ENCODE measurements at regions not wholly inside any gene's neighbourhood (a gene's known extent, or its start where the extent isn't known, plus 50 kb on each side); places are given as distances from the start of the nearest gene placed in this dataset.

GRCh38 chr13:74751739-74752138, 617.5 kb upstream of the KLF12 start:
- DNase-seq (peak in 2 of 3 donors; percentile 12 to 45), ATAC-seq (ENCODE audit: insufficient read depth, low FRiP score) (no peak)
- H3K36me3 ChIP-seq (ENCODE audit: control insufficient read depth in 4 of 4, insufficient read depth in 4 of 4, low read length in 4 of 4), result no peaks in the 10 kb centered on the region
- peaks cover 0 to 6% (median 0%) of the 10 kb centered on the region in 5 donors for H3K4me1 ChIP-seq (ENCODE audit: control insufficient read depth in 5 of 5, insufficient read depth in 5 of 5, low read length in 5 of 5)
- H3K27me3 ChIP-seq (ENCODE audit: control insufficient read depth in 3 of 3, insufficient read depth in 3 of 3, low read length in 2 of 3), result no peaks in the 10 kb centered on the region
- no peak overlapping the region for H3K9ac ChIP-seq (ENCODE audit: insufficient read depth in 1 of 2, low read length in 2 of 2)
- 73 to 79% methylated on average over 5 of the region's 5 CpGs for WGBS, 2 donors
- no peak for TF ChIP-seq CTCF (IDR thresholded peaks at IDR 0.05; ENCODE audit: control extremely low read depth, extremely low read depth)
- no peak overlapping the region for H3K27ac ChIP-seq (ENCODE audit: low read depth in 1 of 2, low read length in 1 of 2)
- H3K4me3 ChIP-seq, result no peak overlapping the region
- no peaks in the 10 kb centered on the region for H3K9me3 ChIP-seq (ENCODE audit: control insufficient read depth in 4 of 4, insufficient read depth in 3 of 4, low read length in 3 of 4)

- ATAC-seq (ENCODE audit: insufficient read depth, low FRiP score) (no peak), DNase-seq (no peak)
- peaks cover 0 to 6% (median 0%) of the 10 kb centered on the region in 5 donors for H3K4me1 ChIP-seq (ENCODE audit: control insufficient read depth in 5 of 5, insufficient read depth in 5 of 5, low read length in 5 of 5)
- 61 to 78% methylated on average over 6 of the region's 6 CpGs for WGBS, 2 donors
- H3K27ac ChIP-seq (ENCODE audit: low read depth in 1 of 2, low read length in 1 of 2), result no peak overlapping the region
- no peaks in the 10 kb centered on the region for H3K9me3 ChIP-seq (ENCODE audit: control insufficient read depth in 4 of 4, insufficient read depth in 3 of 4, low read length in 3 of 4)
- TF ChIP-seq CTCF (IDR thresholded peaks at IDR 0.05; ENCODE audit: control extremely low read depth, extremely low read depth), result no peak
- H3K36me3 ChIP-seq (ENCODE audit: control insufficient read depth in 4 of 4, insufficient read depth in 4 of 4, low read length in 4 of 4), result no peaks in the 10 kb centered on the region
- no peak overlapping the region for H3K9ac ChIP-seq (ENCODE audit: insufficient read depth in 1 of 2, low read length in 2 of 2)
- no peaks in the 10 kb centered on the region for H3K27me3 ChIP-seq (ENCODE audit: control insufficient read depth in 3 of 3, insufficient read depth in 3 of 3, low read length in 2 of 3)
- H3K4me3 ChIP-seq, result no peak overlapping the region
Measured at GRCh38 chr13:74747186-74747955, 613.2 kb upstream of the KLF12 start.

DNA sequence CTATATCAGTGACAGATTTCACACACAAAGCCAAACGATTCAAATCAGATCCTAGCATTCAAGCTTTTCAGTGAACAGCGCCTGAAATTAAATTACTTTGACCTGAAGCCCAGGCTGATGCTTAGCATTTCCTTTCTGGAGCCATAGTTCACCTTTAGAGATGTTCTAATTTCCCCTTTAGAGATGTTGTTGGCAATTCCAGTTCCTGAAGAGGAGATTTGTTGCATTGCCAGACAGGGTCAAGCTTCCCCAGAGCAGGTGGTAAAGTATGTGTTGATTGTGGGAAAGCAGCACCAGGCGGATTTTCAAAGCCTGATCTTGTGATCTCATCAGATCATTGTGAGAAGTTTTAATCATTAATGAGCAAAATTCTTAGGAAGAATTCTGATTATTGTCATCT, 609.8 kb upstream of the KLF12 start:
- H3K36me3 ChIP-seq (ENCODE audit: control insufficient read depth in 4 of 4, insufficient read depth in 4 of 4, low read length in 4 of 4), result no peaks in the 10 kb centered on the region
- 65 to 79% methylated on average over 3 of the region's 3 CpGs for WGBS, 2 donors
- no peak for TF ChIP-seq CTCF (IDR thresholded peaks at IDR 0.05; ENCODE audit: control extremely low read depth, extremely low read depth)
- peaks cover 0 to 6% (median 0%) of the 10 kb centered on the region in 5 donors for H3K4me1 ChIP-seq (ENCODE audit: control insufficient read depth in 5 of 5, insufficient read depth in 5 of 5, low read length in 5 of 5)
- H3K9me3 ChIP-seq (ENCODE audit: control insufficient read depth in 4 of 4, insufficient read depth in 3 of 4, low read length in 3 of 4), result no peaks in the 10 kb centered on the region
- no peak for ATAC-seq (ENCODE audit: insufficient read depth, low FRiP score)
- no peak overlapping the region for H3K4me3 ChIP-seq
- H3K27me3 ChIP-seq (ENCODE audit: control insufficient read depth in 3 of 3, insufficient read depth in 3 of 3, low read length in 2 of 3), result no peaks in the 10 kb centered on the region
- no peak overlapping the region for H3K9ac ChIP-seq (ENCODE audit: insufficient read depth in 1 of 2, low read length in 2 of 2)
- no peak for DNase-seq
- no peak overlapping the region for H3K27ac ChIP-seq (ENCODE audit: low read depth in 1 of 2, low read length in 1 of 2)

GRCh38 chr13:74741732-74742131, 607.5 kb upstream of the KLF12 start:
- no peak for ATAC-seq (ENCODE audit: insufficient read depth, low FRiP score)

More at GRCh38 chr13:74741732-74742131, 607.5 kb upstream of the KLF12 start:
- 94 to 95% methylated on average over 3 of the region's 3 CpGs for WGBS, 2 donors
- no peaks in the 10 kb centered on the region for H3K9me3 ChIP-seq (ENCODE audit: control insufficient read depth in 4 of 4, insufficient read depth in 3 of 4, low read length in 3 of 4)
- no peaks in the 10 kb centered on the region for H3K36me3 ChIP-seq (ENCODE audit: control insufficient read depth in 4 of 4, insufficient read depth in 4 of 4, low read length in 4 of 4)
- no peaks in the 10 kb centered on the region for H3K4me1 ChIP-seq (ENCODE audit: control insufficient read depth in 5 of 5, insufficient read depth in 5 of 5, low read length in 5 of 5)
- no peak for DNase-seq
- H3K27ac ChIP-seq (ENCODE audit: low read depth in 1 of 2, low read length in 1 of 2), result no peak overlapping the region
- H3K9ac ChIP-seq (ENCODE audit: insufficient read depth in 1 of 2, low read length in 2 of 2), result no peak overlapping the region
- no peak overlapping the region for H3K4me3 ChIP-seq
- no peaks in the 10 kb centered on the region for H3K27me3 ChIP-seq (ENCODE audit: control insufficient read depth in 3 of 3, insufficient read depth in 3 of 3, low read length in 2 of 3)
- no peak for TF ChIP-seq CTCF (IDR thresholded peaks at IDR 0.05; ENCODE audit: control extremely low read depth, extremely low read depth)
